Prostate gland (tissue), 2 donors: ENCODE measurements at regions not wholly inside any gene's neighbourhood (a gene's known extent, or its start where the extent isn't known, plus 50 kb on each side); places are given as distances from the start of the nearest gene placed in this dataset.

Experiments
- DNase-seq: peaks from one replicate; pipeline ENCODE4 v3.0.0-alpha.2; 2019; ENCODE audit warnings: low spot score
- H3K27ac ChIP-seq, 2 donors: fragments of 200-600 bp; sonication (generic); 2 replicates each; pipeline ENCODE4 v1.5.1; 2017 to 2019
- H3K27me3 ChIP-seq: fragments of 200-600 bp; sonication (generic); replicated peaks from 2 replicates; pipeline ENCODE4 v1.5.1; 2019; ENCODE audit not compliant: insufficient read depth
- H3K36me3 ChIP-seq, 2 donors: fragments of 200-600 bp; sonication (generic); 1 replicate in 1 of 2; 2 replicates in 1 of 2; pipeline versions ENCODE4 v1.5.1 to v1.8.1; 2017 to 2019
- H3K4me1 ChIP-seq: fragments of 200-600 bp; sonication (generic); replicated peaks from 2 replicates; pipeline ENCODE4 v1.5.1; 2019
- H3K4me3 ChIP-seq, 2 donors: fragments of 200-600 bp; sonication (generic); 2 replicates each; pipeline ENCODE4 v1.5.1; 2017 to 2019
- H3K9me3 ChIP-seq: fragments of 200-600 bp; sonication (generic); 2 replicates; pipeline ENCODE4 v1.5.1; 2017
- CTCF ChIP-seq, 4 experiments: fragments of 200-600 bp in 2 of 4; fragments of 450-650 bp in 2 of 4; sonication (generic) in 2 of 4; IDR thresholded peaks; 1 replicate in 3 of 4; 2 replicates in 1 of 4; pipeline ENCODE4 v1.5.1; 2016 to 2019; ENCODE audit warnings: antibody characterized with exemption in 4 of 4, mild to moderate bottlenecking in 2 of 4, moderate library complexity in 2 of 4
- POLR2A ChIP-seq: fragments of 450-650 bp; IDR thresholded peaks from one replicate; pipeline ENCODE4 v1.6.1; 2016; ENCODE audit warnings: antibody characterized with exemption, mild to moderate bottlenecking
- POLR2AphosphoS5 ChIP-seq: sonication (generic); formaldehyde crosslinking; IDR thresholded peaks from one replicate; pipeline ENCODE4 v1.6.1; 2017; ENCODE audit warnings: antibody characterized with exemption
- WGBS: methylation state at CpG from one replicate; pipeline ENCODE4 v1.1.5; 2018; 5-methylcytosine and 5-hydroxymethylcytosine counted together
- intact Hi-C: fragments of 100-400 bp; cut with DNase I; formaldehyde crosslinking; loops from one replicate; pipeline ENCODE4 v1.14.2; 2022

DNA sequence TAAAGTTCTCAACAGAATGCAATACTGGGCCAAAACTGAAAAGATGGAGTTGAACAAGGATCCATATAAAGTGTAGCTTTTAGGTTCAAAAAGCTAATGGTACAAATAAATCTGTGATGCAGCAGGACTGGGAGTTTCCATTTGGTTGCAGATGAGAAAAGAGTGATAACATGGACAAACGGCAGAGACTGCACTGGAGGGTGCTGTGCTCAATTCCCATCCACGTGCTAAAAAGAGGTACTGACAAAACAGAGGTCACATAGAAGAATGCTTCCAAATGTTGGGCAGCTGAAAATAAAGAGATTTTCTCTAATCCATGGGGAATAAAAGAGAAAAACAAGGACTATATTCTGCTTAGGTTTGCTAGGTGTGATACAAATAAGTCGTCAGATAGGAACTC, 461.6 kb downstream of the LIG4 start:
- DNase-seq = no peak
- intact Hi-C loops = no loop called here
- no peaks in the 10 kb centered on the region for H3K27me3 ChIP-seq
- no peaks in the 10 kb centered on the region for H3K9me3 ChIP-seq
- H3K4me3 ChIP-seq = no peak overlapping the region
- H3K4me1 ChIP-seq = no peaks in the 10 kb centered on the region
- no peak overlapping the region for H3K27ac ChIP-seq
- no peak for TF ChIP-seq POLR2A
- 42% methylated on average over 3 of the region's 3 CpGs for WGBS
- no peaks in the 10 kb centered on the region for H3K36me3 ChIP-seq

DNA sequence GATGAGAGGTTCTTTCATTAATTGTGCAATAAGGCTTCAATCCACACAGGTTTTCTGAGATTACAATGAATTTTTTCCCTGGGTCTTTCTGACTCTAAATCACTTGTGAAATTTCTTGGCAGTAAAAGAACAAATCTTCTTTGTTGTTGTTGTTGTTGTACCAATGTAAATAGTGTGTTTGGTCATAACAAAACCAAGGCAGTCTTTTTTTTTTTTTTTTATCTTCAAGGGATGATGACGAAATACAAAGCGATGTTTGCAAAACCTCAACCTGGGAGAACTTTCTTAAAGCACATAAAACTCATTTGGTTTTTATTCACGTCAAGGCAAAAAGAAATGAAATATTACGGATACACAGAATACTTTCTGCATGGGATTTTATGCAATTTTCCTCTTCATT, 462.0 kb downstream of the LIG4 start:
- Histone ChIP-seq H3K27ac (no peak overlapping the region), H3K27me3 (no peaks in the 10 kb centered on the region), H3K4me3 (no peak overlapping the region), H3K36me3 (no peaks in the 10 kb centered on the region), H3K4me1 (no peaks in the 10 kb centered on the region), H3K9me3 (no peaks in the 10 kb centered on the region)
- intact Hi-C loops = no loop called here
- TF ChIP-seq POLR2AphosphoS5 (no peak), CTCF (IDR thresholded peaks at IDR 0.05) (no peak), POLR2A (no peak)
- 80% methylated on average over 4 of the region's 4 CpGs for WGBS
- DNase-seq = no peak

DNA sequence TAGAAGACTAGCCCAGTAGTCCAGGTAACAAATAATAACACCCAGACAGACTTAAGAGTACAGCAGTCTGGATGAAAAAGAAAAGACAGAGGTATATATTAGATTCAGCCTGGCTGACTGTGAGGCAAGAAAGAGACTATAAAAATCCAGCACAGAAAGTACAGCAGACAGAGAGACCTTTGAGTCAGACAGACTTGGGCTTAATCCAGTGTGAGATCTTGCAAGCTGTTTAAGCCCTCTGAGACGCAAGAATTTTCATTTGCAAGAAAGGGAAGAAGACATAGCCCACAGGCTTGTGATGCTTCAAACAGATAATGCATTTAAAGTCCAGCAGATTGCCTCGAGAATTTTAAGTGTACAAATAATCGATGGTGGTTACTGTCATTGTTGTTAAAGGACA, 471.4 kb downstream of the LIG4 start:
- 10% methylated on average over 3 of the region's 3 CpGs for WGBS
- Histone ChIP-seq H3K4me3 (no peak overlapping the region), H3K27me3 (no peaks in the 10 kb centered on the region), H3K4me1 (no peaks in the 10 kb centered on the region), H3K36me3 (no peaks in the 10 kb centered on the region), H3K27ac (no peak overlapping the region), H3K9me3 (no peaks in the 10 kb centered on the region)
- DNase-seq = no peak
- no peak for TF ChIP-seq POLR2A
- TF ChIP-seq CTCF (IDR thresholded peaks at IDR 0.05) = no peak
- no peak for TF ChIP-seq POLR2AphosphoS5
- intact Hi-C loops = no loop called here

DNA sequence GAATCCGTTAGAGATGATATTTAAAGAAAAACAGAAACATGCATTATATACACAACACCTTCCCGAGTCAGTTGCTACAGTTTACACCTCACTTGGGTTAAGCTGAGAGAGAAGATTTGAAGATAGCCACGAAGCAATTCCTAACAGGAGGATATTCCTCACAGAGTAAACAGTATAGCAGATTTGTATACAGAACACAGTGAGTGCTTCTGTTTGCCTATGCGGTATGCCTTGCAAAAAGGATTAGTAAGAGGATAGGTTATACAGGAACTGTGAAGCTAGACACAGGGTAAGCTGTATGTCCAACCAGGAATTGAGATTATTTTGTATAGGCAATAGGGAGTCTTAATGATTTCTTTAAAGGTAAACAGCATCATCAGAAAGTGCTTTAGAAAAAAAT, 471.8 kb downstream of the LIG4 start:
- Histone ChIP-seq H3K27ac (no peak overlapping the region), H3K9me3 (no peaks in the 10 kb centered on the region), H3K36me3 (no peaks in the 10 kb centered on the region), H3K4me3 (no peak overlapping the region), H3K27me3 (no peaks in the 10 kb centered on the region), H3K4me1 (no peaks in the 10 kb centered on the region)
- 12% methylated on average over 4 of the region's 4 CpGs for WGBS
- intact Hi-C loops = no loop called here
- no peak for TF ChIP-seq CTCF (IDR thresholded peaks at IDR 0.05)
- TF ChIP-seq POLR2A = no peak
- TF ChIP-seq POLR2AphosphoS5 = no peak
- DNase-seq = no peak

- TF ChIP-seq CTCF (IDR thresholded peaks at IDR 0.05) (no peak), POLR2A (no peak), POLR2AphosphoS5 (no peak)
- Histone ChIP-seq H3K9me3 (no peaks in the 10 kb centered on the region), H3K36me3 (no peaks in the 10 kb centered on the region), H3K27ac (no peak overlapping the region), H3K4me3 (no peak overlapping the region), H3K27me3 (no peaks in the 10 kb centered on the region), H3K4me1 (no peaks in the 10 kb centered on the region)
- DNase-seq = no peak
- intact Hi-C loops = no loop called here
- WGBS = 63% methylated on average over 3 of the region's 3 CpGs
Measured at GRCh38 chr13:107743100-107743499, 472.2 kb downstream of the LIG4 start.

GRCh38 chr13:107742544-107742943, 472.8 kb downstream of the LIG4 start:
- H3K27me3 ChIP-seq = no peaks in the 10 kb centered on the region
- H3K4me3 ChIP-seq = no peak overlapping the region
- no peak overlapping the region for H3K27ac ChIP-seq
- H3K4me1 ChIP-seq = no peaks in the 10 kb centered on the region
- no peak for DNase-seq
- intact Hi-C loops = no loop called here
- H3K9me3 ChIP-seq = no peaks in the 10 kb centered on the region
- WGBS = 89% methylated on average over 1 of the region's 1 CpG
- TF ChIP-seq POLR2A = no peak
- TF ChIP-seq CTCF (IDR thresholded peaks at IDR 0.05) = no peak
- TF ChIP-seq POLR2AphosphoS5 = no peak
- no peaks in the 10 kb centered on the region for H3K36me3 ChIP-seq
